NCI-H2029 treated with DMSO at 0.1 percent for 48 hours (cell line): ENCODE measurements at regions not wholly inside any gene's neighbourhood (a gene's known extent, or its start where the extent isn't known, plus 50 kb on each side); places are given as distances from the start of the nearest gene placed in this dataset.

Experiments used
- DNase-seq: peaks from one replicate; lab custom pipeline; 2025; lab: John Stamatoyannopoulos, UW

DNA sequence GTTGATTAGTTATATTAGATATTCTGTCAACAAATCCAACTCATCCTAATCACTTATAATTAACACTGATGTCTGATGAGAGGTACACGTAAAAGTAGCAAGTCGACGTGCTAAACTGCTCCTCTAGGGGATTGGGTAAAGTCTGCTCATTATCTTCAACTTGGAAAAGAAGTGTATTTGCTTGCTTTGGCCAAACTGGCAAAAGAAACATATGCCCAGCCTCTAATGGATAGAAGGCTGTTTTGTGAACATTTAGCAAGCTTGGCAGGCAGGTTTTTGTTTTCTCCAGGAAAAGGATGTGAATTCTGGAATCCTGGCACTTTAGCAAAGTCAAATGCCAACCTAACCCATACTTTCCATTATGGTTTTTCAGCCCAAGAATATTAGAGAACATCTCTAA is 264.8 kb downstream of the TBL1XR1 start:
- DNase-seq = no peak

DNA sequence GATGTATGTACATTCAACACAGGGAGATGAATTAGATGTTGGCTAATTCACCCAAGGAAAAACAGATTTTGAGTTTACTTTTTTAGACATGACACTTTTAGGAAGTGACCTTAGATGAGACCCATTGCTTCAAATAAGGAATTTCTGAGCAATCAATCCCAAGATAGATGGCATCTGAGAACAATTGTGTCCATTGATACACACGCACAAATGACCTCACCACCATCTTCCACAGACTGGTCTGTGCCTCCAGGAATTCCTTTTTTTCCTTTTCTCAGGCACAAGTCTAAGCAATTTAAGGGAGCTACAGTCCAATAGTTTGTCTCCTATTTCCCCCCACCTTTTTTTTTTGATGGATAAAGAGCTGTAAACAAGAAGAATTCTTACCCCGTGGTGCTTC is 265.3 kb downstream of the TBL1XR1 start:
- no peak for DNase-seq

DNA sequence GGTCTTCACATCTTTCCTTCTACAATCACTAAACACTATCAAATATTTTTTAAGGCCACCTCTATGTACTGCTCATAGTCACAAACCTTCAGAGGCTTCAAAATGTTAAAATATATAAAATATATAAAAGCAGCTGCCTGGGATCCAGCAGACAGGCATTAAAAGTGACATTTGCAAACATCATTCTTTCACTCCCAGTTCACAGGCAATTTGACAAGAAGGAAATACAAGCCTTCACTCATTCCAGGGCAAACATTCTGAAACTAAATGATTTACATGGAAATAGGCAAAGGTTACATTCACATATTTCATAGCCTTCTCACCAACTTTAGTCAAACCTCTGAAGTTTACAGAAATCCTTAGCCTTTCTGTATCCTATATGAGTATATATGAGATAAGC is 266.3 kb downstream of the TBL1XR1 start:
- DNase-seq = no peak

DNA sequence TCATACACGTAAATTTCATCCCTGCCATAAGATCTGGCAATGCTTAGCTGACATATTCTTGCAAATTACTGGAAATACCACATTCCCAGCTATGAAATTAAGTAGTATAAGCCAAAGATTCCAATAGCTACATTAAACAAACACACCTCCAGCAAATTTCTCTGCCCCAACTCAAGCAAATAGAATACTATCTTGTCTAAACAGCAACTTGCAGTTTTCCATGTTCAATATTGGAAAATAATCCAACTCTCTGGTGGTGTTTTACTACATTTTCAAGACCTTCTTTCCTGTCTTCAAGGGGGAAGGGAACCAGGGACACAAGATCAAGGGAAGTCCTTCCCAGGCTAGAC is 268.7 kb downstream of the TBL1XR1 start:
- no peak for DNase-seq

DNA sequence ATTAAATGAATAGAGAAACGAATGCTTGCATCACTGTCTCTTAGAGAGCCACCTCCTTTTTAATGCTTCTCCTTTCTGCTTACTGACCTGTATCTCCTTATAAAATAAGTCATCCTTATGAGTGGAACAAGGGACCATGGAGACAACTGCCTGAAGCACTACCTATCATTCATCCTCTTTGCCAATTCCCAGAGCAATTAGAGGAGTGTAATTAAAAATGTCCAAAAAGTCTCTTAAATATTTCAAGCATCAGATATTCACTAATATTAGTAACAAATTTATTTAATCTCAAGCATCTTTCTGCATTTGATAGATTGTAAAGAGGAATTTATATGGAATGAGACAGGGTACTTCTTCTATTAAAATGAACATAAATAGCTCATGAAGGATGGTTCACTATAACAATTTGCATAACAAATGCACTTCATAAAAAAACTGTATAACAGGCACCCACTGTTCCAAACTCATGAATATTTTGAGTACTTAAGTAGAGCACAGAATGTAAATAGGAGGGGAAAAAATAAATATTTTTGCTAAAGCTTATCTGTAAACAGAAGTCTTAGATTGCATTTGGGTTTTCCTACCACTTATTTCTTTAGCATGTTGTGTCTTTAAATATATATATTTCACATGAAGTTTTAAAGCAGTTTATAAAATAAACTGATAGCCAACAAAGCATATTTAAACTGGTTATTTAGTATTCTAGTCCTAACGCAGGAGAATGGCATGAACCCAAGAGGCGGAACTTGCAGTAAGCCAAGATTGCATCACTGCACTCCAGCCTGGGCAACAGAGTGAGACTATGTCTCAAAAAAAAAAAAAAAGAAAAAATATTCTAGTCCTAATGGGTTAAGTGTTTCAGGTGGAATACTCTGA is 269.3 kb downstream of the TBL1XR1 start:
- no peak for DNase-seq

DNA sequence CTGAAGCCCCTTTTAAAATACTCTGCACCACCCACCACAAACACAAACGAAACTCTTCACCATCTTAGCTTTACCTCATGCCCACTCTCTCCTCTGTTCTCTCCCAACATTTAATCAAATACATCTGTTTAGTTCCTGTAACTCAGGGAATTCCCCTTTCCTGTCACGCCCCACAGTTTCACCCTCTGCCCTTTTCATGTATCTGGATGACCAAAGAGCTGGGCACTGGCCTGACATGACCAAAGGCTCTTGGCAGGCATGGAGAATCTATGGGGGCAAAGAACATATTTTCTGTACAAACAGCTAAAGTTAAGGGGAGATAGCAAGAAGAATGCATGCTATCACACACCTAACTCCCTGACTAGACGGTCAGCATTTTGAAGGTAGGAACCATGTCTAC is 270.0 kb downstream of the TBL1XR1 start:
- no peak for DNase-seq

DNA sequence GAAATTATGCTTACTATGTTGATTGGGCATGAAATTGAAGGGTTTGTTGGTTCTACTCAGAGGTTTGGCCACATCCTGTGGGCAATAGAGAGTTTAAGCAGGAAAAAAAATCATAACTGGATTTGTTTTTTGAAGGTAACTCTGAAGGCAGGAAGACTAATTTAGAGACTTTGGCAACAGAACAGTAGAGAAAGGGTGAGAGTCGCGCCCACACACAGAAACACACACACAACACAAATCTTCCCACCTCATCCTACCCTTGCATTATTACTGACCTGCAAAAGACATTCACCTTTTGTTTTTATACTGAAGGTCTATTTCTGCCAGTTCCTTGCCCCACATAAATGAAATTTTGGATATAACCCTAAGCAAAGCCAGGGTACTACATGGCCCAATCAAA is 270.6 kb downstream of the TBL1XR1 start:
- DNase-seq = no peak

DNA sequence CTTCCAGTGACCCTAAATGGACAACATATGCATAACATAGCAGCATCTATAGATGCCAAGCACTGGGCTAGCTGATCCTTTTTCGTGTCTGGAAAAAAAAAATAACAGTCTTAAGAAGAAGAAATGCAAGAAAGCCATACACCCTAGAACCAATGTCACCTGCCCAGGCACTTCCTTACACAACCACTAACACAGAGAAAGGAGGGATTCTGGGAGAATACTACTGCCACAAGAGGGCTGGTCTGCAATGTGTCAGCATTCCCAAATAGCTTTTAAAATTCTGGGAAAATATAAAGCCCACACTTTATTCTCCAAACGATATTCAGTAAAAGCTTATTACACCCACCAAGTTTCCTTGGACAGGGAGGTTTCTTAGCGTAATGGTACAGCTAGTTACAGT is 271.2 kb downstream of the TBL1XR1 start:
- no peak for DNase-seq

DNA sequence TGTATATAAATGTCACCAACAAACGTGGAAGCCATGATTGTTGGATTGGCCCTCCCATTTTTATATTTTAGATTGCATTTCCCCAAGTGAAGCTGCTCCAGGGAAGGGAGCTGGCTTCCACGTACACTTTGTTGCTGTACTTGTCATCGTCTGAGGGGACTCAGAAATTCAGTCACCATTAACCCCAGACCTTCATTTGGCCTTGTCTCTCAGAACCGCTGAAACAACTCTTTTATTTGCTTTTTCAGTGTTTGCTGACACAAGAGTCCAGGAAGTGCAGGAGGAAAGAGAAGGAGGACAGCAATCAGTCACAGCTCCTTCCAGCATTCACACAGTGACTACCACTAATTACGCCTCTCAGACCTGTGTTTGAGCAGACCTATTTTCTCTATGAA is 276.5 kb downstream of the TBL1XR1 start:
- peak; percentile 96 for DNase-seq

DNA sequence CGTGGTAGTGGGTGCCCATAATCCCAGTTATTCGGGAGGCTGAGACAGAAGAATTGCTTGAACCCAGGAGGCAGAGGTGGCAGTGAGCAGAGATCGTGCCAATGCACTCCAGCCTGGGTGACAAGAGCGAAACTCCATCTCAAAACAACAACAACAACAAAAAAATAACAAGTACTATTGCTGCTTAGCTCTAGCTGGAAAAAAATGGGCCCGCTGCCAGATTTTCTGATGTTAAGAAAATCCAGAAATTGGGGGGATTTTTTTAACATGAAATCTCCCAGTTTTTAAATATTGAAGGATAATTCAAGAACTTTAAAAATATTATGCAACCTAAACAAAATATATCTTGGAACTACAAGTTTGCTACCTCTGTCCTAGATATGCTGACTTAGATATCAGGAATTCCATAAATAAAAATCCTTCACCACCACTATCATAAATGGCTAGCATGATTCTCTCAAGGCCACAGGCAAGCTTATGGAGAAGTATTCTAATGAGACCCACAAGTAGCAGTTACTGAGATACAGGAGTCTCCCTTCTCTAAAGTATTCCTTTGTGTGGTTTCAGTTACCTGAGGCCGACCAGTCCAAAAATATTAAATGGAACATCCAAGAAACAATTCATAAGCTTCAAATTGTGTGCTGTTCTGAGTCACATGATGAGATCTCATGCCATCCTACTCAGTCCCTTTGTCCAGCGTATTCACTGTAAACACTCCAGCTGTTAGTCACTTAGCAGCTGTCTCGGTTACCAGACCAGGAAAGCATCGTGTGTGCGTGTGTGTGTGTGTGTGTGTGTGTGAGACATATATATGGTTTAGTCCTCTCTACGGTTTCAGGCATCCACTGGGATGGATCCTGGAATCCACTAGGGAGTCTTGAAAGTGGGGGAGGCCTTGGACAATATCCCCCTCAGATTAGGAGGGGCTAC is 277.2 kb downstream of the TBL1XR1 start:
- peak; percentile 90 for DNase-seq

DNA sequence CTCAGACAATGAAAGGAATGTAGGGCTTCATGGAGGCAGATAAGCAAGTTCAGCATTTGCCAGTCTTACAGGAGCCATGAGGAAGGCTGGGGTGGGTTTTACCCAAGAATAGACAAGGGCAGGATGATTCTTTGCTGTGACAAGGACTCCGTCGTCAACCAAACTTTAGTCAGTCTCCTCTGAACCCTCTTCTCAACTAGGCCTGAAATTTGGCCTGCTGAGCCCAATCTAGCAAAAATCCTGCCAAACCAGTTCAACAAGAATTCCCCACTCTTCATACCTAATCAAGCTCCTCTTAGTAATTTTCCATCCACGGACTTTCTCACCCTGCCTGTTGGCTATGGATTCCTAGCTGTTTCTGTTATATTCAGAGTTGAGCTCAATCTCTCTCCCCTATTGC is 280.5 kb downstream of the TBL1XR1 start:
- DNase-seq = peak; percentile 87

DNA sequence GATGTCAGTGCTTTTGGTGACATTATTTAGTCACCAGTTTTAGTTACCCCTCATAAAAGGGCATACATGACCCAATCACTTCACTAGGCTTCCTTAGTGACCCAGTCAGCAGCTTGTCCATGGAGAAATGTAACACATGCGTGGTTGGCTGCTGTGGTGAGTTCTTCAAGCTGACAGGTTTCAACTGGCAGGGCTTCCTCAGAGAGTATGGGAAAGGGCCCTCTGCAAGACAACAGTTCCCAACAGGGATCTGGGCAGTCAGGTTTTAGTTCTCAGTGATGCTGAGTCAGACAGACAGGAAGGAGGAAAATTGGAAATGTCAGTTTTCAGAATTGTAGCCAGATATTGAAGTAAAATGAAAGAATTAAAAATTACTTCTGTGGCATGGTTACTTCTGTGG is 282.5 kb downstream of the TBL1XR1 start:
- DNase-seq = no peak

DNA sequence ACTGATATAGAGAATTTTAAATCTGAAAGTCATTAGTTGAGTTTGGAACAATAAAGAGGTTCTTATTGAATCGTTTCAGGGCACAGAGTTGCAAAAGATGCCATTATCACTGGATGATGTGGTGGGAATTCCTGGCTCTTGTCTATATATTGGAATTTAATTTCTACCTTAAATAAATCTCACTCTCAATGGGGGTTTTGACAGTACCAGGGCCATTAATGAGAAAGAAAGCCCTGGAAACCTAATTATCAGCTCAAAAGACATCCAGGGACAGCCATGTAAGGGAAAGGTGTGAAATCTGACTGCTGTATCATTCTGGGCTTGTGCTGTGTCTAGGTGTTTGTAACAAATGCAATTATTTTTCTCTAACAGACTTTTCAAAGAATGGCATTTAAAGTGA is 285.7 kb downstream of the TBL1XR1 start:
- DNase-seq = no peak

DNA sequence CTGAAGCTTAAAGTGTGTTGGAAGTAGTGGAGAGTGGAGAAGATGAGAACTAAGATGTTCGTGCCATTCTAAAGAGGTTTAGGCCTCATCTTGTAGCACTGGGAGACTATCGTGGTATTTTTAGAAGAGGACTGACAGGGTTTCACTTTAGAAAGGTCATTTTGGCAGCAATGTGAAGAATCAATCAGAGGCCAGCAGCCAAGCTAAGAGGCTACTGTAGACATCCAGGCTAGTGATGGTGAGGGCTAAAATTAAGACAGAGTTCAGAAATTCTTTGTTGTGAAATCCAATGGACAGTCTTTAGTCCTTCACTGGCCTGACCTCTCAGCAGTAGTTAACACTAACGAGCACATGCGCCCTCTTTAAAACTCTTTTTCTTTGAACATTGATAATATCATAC is 288.2 kb downstream of the TBL1XR1 start:
- no peak for DNase-seq

DNA sequence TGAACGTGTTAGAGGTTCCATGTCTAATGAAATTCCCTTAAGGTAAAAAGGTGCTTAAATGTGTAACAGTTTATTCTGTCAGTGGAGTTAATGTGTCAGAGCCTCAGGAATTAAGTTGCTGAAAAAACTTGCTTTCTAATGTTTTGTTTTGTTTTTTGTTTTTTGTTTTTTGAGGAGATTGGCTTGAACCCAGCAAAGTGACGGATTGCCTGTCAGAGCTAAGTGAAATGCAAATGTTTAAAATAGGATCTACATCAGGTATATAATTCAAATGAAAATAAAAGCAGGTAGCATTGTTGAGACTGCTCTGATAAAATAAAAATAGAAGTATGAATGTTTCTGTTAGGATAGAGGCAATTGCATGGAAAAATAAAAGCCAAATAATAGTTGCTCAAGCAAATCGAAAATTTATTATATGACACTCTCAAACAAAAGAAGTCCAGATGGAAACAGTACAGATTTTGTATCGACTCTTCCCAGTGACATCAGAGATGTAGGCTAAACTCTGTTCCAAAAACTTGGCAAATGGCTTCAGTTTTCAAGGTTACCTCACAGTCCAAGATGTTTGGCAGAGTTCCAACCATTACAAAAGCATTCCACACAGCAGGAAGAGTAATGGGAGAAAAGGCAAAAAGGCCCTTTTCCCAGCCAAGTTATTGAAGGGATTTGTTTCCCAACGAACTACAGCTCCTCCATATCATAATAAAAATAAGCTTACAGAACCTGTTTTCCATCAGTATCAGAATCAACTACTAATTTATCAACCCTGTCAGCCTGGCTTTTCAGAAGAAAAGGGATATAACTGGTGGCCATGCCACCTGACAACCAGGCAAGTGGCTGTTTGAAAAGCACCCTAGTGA is 291.0 kb downstream of the TBL1XR1 start:
- peak; percentile 86 for DNase-seq

DNA sequence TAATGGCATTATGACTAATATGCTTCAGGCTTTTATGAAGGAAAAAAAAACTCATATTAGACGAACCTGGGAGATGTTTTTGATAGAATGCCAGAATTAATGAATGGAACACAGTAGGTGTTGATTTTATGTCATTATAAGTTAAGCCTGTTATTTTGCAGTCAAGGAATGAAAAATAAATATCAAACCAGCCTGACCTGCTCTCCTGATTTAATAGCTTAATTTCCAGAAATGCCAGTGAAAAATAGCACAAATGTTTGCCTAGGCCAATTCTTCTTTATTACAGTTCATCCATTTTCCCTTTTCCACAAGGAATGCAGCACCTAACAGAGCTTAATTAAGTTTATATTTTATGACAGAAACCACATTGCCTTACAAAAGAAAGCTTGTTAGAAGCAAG is 292.0 kb downstream of the TBL1XR1 start:
- no peak for DNase-seq

DNA sequence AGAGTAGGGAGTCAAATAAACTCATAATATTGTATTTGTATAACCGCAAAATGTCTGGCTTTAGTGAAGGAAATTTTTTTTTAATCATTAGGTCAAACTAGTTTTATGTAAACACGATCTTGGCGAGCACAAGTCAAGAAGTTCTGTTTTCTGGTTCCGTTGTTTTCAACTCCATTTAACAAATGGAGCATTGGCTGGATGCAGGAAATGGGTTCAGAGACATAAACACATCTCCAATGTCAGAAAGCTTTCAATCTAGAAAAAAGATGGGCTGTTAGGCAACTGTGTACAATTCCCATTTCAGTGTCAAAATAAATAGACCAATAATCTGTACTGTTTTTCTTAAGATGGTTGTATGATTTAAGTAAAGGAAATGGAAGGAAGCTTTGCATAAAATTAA is 292.8 kb downstream of the TBL1XR1 start:
- no peak for DNase-seq

DNA sequence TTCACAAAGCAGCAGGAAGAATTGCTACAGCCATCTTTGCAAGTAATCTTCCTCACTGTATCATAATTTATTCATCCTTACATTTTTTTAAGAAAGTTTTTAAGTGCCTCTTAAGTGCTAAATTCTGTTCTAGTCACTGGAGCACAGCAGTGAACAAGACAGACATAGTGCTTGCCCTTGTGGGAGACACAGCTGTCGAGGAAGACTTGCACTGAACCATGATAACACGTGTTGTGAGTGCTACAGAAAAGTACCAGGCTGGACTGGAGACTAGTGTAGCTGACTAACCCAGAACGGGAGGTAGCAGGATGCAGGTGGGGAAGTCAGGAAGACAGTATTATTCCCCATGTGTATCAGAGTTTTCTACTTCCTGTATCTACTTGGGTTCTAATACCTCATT is 300.6 kb downstream of the TBL1XR1 start:
- no peak for DNase-seq

DNA sequence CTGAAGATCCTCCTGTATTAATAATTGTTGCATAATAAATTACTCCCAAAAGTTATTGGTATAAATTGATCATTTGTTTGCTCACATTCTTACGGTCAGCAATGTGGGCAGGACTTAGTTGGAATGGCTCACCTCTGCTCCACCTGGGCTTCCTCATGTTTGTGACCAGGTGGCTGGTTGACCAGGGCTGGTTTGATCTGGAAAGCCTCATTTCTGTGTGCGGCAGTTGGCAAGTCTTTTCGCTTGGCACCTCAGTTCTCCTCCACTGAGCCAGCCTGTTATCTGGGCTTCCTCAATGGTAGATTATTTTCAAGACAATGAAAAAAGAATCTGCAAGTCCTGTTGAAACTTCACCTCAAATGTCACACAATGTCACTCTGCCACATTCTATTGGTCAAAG is 301.1 kb downstream of the TBL1XR1 start:
- no peak for DNase-seq

DNA sequence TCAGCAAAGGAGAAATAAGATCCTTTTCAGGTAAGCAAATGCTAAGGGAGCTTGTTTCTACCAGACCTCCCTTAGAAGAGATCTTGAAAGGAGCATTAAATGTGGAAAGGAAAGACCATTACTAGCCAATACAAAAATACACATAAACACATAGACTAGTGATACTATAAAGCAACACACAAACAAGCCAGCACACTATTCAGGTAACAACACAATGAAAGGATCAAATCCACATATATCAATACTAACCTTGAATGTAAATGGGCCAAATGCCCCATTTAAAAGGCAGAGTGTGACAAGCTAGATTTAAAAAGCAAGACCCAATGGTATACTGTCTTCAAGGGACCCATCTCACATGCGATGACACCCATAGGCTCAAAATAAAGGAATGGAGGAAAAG is 317.6 kb downstream of the TBL1XR1 start:
- DNase-seq = no peak

DNA sequence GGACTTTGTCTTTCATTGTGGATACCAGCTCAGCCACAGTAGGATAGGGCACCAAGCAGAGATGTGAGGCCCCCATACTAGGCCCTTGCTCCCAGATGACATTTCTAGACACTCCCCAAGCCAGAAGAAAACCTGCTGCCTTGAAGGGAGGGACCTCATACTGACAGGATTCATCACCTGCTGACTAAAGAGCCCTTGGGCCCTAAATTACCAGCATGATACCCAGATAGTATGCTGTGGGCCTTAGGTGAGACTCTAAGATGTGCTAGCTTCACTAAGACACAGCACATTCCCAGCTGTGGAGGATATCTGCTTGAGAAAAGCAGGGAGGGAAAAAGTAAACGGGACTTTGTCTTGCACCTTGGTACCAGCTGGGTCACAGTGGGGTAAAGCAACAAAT is 324.0 kb downstream of the TBL1XR1 start:
- DNase-seq = no peak

DNA sequence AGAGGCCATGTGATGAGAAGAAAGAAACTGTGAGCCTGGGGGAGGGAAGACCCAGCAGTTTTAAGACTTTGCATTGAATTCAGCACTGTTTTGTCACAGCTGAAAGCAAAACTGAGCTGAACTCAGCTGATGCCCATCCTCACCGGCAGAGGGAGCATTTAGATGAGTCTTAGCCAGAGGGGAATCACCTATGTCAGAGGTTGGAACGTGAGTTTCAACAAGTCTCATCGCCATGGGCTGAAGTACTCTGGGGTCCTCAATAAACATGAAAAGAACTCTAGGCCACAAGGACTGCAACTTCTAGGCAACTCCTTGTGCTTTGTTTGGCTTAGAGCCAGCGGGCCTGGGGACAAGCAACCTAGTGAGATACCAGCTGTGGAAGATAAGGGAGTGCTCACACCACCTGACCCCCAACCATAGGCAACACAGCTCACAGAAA is 324.5 kb downstream of the TBL1XR1 start:
- peak; percentile 39 for DNase-seq
